CD4-positive, alpha-beta T cell treated with Interleukin-17A for 1 hour (primary cell): ENCODE measurements at regions not wholly inside any gene's neighbourhood (a gene's known extent, or its start where the extent isn't known, plus 50 kb on each side); places are given as distances from the start of the nearest gene placed in this dataset.
"Not testable (repeated sequence)": the region's sequence is repeated elsewhere in the genome, so short reads cannot be mapped to it uniquely, and the experiment has no call there.

Experiments used
- DNase-seq: peaks from one replicate; pipeline ENCODE4 v3.0.0-alpha.2; 2020

DNA sequence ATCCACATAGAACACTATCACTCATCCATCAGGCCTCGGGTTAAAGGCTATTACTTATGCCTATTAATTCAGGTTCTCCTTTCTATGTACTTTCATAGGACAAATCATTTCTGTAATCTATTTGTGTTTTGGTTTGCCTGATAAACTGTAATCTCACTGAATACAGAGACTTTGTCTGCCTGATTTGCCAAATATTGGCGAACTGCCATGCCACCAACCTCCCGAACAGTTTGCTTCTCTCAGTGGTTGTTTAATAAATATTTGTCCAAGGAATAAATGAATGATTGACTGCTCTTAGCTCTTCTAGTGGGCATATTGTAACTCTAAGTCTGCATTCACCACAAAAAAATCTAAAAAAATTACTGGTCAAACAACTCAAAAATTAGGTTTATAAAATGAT, 170.1 kb upstream of the ZFP64 start:
- no peak for DNase-seq

DNA sequence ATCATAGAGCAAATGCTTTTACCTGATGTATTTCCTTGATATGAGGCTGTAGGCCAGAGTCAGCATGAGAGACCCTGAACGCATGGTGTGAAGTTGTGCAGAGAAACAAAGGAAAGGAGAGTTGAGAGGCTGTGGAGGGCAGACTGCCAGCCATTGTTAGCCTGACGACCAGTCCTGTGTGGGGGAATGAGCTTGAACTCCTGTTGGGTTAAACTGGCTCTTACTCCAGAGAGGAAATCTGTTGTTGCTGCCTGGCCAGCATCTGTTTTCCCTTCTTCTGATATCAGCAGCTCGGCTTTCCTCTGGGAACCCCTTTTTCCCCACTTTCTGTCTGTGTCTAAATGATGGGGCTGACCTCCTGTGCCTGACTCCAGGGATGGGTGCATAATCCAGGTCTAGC, 158.2 kb upstream of the ZFP64 start:
- DNase-seq: no peak

DNA sequence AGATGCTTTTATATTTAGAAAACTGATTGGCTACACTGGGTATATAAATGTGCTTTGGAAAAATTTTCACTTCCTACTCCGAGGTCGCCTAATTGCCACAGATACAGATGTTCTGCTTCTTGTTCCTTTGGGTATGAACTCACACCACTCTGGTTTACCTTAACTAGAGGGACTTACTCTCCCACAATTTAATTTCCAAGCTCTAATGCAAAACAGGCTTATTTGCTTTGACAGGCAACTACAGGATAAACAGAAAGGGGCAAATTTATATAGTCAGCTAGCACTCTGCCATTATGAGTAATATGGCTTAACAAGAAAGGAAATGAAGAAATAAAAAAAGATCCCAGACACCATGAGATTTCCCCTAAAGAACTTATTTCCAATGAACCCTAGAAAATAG, 156.9 kb upstream of the ZFP64 start:
- DNase-seq: no peak

DNA sequence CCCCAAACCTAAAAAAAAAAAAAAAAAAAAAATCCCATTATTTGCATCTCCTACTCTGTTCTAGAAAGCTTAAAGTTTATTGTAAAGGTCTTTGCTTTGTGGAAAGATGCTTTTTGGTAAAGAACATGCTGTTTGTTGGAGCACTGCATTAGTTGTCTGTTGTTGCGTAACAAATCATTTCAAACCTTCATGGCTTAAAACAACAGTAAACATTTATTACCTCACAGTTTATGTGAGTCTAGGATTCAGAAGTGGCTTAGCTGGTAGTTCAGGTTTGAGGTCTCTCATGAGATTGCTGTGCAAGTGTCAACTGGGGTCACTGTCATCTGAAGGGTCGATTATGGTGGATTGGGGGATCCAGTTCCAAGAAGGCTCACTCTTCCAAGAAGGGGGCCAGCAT, 155.2 kb upstream of the ZFP64 start:
- DNase-seq: no peak

DNA sequence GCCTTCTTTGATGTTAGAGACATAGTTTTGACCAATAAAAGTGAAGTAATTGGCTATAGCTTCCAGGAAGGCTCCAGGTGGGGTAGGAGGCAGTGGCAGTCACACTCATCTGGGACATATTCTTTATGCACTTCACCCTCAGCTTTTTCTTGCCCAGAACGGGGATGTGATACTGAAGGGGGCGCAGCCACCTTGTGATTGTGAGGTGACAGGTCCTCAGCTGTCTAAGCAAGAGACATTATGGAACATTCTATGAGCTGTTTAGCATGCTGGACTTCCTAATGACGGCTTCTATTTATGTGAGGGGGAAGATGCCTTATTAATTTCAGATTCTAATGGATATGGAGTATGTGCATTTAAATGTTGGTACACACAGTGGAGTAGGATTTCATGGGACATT, 151.3 kb upstream of the ZFP64 start:
- peak; percentile 16 for DNase-seq

DNA sequence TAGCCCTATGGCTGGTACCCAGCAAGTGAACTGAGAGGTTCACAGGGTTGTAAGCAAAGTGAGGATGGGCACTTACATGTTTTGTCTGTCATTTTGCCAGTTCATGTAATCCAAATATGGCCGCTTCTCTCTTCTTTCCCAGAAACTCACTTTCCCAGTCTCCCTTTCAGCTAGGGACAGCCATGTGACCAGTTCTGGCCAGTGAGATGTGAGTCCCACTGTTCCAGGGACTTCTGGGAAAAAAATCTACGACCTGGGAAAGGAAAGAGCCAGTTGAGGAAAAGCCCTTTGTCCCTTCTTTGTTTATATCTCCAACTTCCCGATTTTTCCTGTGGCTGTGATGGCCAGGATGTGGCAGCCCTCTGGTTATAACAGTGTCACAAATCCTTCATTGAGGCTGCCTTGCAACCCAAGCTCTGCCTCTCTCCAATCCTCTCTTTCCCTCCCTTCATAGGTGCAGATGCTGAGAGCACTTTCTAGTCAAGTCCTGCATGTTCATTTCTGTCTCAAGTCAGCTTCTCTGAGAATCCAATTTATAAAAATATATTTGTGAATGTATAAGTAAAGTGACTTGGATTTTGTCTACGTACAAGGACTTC, 148.6 kb upstream of the ZFP64 start:
- DNase-seq: no peak

DNA sequence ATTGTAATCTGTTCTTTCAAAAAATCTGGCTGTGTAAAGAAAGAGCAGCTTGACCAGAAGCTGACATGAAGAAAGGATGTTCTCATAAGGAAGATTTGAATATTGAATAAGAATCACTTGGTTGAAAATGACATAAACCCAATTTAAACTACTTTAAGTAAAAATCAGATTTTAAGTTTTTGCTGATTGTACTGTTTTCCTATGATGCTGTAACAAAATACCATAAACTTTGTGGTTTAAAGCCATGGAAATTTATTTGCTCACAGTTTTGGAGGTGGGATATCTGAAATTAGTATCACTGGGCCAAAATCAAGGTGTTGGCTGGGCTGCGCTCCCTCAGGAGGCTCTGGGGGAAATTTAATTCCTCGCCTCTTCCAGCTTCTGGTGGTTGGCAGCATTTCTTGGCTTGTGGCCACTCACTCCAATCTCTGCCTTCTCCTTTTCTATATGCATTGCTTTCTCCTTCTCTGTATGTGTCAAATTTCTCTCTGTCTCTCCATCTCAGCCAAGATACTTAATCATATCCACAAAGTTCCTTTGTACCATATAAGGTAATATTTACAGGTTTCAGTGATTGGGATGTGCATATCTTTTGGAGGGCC, 141.2 kb upstream of the ZFP64 start:
- no peak for DNase-seq

DNA sequence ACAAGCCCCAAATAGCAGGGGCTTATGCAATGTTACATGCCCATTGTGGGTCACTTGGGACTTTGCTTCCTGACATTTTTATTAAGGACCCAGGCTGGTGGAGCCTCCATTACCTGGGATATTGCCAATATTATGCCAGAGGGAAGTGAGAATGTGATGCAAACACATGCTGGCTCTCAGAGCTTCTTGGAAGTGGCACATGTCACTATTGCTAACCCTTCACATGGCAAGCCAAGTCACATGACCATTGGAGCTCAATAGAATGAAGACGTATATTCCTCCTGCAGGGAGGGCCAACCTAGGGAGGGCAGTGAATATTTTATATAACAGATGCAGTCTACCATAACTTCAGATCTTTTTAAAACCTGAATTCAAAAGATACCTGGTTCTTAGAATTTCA, 140.7 kb upstream of the ZFP64 start:
- no peak for DNase-seq

DNA sequence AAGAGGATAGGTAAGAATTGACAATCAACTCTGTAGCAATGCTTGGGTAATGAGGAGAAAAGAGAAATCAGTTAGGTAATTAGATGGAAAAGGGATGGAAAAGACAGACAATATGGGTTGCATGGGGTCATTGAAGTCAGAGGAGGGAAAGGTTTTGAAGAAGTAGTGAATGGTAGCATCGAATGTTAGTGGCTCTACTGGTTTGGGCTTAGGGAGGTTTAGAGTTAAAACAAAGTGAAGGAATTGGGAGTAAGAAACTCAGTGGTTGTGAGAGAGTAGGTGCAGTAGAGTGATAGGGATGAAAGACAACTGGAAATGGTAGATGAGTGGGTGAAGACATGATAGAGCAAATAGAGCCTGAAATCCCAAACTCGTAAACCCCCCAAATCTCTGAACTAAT, 140.1 kb upstream of the ZFP64 start:
- no peak for DNase-seq

DNA sequence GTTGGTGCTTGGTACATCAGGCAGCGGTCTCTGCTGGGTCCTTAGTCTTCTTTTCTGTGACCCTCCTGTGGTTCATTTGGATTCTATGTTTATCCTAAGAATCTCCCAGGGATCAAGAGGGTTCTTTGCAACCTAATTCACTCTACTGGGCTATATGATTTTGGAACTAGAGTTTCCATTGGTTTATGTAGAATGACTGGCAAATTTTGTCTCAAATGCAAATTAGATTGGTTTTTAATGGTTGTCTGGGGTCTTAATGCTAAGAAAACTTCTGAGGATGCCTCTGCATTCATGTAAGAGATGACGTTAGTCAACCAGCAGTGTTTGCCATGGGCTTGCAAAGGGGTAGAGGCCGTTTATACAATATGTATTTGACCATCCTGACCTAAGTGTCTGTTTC, 129.8 kb upstream of the ZFP64 start:
- DNase-seq: no peak

DNA sequence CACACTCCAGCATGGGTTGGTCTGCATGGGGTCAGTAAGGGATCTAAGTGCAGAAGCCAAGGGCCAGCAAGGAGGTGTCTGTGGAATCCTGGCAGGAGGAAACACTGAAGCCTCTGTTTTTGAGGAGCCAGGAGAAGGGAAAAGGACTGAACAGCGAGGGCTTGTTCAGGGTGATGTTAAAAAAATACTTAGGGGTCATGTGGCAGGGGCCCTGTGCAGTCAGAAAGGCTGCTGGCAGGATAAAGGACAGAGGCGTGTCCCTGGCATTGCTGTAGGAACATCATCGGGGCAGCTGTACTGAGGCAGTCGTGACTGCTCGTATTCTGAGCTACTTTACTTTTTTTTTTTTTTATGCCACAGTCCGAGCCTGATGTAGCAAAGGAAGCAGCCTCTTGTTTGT, 127.1 kb upstream of the ZFP64 start:
- DNase-seq: no peak

DNA sequence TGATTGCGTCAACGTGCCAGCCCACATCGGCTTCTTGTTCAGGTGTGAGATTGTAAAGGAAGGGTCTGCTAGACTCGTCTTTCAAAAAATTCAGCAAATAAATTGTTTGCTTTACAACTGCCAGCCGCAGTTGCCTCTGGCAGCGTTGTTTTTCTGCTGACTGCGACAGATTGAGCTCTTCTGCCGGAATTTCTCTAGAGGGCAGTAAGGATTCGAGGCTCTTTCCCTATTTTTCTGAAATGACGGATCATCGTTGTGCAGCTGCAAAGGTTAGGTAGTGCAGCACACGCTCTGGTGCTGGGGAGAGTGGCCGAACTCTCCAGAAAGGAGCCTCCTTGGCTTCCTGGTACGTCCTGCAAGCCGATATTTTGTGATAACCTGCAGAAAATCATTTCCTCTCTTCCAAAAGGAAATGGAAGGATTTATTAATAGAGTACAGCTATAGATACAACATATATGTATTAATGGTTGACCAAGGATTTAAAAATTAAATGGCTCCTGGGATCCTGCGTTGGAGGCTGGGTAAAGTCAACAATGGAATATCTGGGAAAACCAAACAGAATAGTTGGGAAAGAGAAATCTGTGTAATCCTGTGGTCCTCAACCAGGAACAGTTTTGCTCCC, 121.9 kb upstream of the ZFP64 start:
- DNase-seq: no peak

DNA sequence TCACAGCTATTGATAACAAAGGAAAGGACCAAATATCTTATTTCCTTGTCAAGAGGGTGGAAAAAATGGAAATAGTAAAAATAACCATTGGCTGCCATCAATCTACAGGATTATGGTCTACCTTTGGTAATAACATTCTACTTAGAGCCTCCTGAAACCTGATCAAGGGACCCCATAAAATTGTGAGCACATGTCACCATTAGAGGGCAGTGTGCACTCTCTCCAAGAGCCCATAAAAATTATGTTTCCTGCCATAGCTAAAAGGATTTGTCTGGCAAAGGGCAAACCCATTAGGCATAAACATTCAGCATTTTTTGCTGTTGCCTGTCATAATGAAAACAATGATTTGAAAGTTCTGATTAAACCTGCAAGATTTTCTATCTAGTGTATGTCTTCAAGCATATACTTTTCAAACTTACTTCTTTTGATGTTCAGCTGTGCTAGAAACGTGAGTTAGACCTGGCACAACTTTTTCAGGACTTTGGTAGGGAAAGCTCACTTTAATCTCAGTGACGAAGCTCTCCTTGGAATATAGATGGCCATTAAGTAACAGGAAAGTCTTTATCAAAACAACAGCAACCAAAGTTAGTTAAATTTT, 120.7 kb upstream of the ZFP64 start:
- peak; percentile 74 for DNase-seq

DNA sequence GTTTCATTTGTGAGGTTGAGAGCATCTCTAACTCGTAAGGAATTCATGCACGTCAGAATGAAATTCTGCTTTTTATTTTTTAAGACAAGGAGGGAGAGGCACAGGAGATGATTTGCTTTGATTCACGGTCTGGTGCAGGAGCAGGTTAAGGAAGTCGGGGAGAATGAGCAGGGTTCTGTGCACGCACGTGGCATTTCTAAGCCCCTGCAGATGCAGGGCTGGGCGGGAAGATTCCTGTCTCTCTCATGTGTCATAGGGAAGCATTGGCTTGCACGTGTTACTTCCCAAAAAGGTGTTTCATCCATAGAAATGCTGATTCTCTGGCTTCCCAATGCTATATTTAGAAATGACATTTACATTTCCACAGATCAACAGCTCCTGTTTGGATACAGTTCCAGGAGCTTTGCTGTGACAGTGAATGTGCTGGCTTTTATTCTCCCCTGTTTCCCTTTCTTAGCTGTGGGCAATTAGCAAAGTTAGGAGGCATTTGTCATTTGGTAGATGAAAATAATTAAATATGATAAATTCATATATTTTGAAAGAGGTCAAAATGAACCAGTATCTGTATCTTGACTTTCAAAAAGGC, 119.7 kb upstream of the ZFP64 start:
- DNase-seq: no peak

DNA sequence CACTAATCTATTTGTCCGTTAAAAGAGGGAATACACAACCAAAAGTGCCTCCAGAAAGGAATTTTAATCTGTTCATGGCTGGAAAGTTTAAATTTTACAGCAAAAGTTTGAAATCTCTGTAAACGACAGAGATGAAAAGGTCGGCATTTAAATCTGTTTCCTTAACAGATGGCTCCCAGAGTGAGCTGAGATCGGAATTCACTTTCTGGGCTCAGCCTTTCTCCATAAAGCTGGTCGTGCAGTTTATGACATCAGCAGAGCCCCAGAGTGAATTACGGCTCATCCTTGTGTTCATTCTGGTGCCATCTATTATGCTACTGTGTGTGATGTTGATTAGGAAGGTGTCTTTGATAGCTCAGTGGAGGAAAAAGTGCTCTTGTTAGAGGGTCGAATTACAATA, 117.6 kb upstream of the ZFP64 start:
- DNase-seq: no peak

DNA sequence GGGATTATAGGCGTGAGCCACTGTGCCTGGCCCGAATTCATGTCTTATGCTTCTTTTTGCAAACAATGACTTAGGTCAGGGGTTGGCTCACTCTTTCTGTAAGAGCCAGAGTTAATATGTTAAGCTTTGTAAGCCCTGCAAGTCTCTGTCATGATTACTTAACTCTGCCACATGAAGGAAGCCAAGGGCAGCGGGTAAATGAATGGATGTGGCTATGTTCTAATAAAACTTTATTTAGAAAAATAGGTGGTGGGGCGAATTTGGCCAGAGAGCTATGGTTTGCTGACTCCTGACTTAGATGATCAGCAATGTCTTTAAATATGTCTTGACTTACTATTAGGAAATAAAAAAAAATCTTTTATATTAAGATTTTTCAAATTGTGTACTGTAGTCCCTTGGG, 114.9 kb upstream of the ZFP64 start:
- DNase-seq: no peak

DNA sequence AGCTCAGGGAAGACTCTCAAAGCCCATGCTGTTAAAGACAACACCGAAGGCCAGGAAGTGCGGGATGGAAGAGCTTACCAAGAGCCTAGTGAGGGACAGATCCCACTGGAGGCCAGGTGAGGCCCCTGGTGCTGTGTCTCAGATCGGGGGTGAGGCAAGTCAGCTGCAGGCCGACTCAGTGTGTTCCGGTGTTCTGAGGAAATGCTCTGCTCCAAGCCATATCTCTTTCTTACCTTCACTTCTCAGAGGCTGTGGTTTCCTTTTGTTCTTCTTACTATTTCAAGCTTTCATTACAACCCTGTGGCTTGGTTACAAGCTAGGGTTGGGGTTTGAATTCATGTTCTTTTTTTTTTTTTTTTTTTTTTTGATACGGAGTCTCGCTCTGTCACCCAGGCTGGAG, 114.3 kb upstream of the ZFP64 start:
- DNase-seq: peak; percentile 36

DNA sequence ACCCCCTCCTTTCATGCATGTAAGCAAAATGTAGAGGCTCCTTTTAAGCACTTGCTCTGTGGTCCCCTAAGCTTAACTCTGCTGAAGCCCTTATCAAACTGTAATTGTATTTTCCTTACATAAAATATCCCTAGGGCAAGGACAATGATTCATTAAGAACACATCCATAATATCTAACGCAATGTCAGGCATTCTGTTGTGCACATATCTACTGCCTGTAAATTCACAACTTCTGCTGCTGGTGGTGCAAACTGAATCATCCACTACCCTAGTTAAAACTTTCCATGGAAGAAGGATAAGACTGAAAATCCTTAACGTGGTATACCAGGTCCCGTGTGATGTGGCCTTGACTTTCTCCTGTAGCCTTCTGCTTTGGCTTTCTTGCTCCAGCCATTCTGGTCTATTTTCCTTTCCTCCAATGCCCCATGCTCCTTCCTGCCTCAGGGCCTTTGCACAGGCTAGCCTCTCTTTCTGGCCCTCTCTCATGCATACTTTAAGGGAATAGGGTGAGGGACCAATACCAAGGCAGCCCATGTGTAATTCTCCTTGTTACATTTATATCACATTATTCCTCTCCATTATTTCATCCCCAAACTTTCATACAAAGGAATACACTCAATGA, 113.6 kb upstream of the ZFP64 start:
- no peak for DNase-seq

DNA sequence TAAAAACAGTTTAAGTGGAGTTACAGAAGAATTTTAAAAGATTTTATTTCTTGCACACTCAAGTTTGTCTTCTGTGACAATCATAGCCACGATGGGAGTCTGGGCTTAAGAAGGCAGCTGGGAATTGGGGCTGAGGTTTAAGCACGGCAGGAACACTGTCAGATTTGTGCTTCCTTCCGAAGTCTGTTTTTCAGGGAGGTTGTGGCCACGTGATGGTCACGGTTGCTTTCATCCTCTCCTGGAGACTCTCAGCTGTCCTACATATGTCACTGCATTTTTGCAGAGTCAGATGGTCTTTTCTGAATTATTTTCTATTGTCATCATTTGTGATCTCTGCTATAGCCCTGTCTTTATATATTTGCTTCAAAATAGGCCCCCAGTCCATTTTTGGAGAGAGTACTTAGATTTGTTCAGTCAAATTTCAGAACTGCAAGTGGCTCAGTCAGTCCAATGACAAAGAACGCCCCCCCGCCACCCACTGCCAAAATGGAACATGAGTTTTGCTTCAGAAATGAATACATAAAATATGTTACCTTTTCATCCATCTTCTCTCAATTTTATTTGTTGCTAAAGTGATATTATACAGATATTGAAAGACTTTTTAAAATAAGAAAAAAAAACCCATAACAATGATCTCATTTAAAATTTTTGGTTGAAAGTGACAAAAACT, 111.8 kb upstream of the ZFP64 start:
- DNase-seq: no peak

DNA sequence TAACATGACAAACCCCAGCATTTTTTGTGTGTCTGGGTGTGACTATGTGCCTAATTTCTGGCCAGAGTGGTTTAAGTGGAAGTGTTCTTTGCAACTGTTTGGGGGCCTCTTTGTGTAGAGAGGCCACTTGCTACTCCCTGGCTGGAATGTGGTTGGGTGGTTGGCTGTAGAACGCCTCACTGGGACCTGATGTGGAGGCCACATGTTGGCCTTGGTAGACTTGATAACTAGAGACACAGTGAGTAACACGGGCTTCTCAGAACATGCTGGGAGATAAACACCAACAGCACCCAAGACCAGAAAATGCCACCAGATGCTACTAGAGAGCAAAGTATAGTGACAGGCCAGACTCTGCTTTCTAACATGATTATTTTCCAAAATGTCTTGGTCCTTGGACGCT, 111.2 kb upstream of the ZFP64 start:
- DNase-seq: no peak

DNA sequence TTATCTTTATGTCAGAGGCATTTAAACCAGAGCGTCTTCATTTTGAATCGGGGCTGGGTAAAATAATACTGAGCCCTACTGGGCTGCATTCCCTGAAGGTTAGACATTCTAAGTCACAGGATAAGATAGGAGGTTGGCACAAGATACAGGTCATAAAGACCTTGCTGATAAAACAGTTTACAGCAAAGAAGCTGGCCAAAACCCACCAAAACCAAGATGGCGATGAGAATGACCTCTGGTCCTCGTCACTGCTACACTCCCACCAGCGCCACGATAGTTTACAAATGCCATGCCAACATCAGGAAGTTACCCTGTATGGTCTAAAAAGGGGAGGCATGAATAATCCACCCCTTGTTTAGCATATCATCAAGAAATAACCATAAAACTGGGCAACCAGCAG, 110.5 kb upstream of the ZFP64 start:
- DNase-seq: not testable (repeated sequence)

DNA sequence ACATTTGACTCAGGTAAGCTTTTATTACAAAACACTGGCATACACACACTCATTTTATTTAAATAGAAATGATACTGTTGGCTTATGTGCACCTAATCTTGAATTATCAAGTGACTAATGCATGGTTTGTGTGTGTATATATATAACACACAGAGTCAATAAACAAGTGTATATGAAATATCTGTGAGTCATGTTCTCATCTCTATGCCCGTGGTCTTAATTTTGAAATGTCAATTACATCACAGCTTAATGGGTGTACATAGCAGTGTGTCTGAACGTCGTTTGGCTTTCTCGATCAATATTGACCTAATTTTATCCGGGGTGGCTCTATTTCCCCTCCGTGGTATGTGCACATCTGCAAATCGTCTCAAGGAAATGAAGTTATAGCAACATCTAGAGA, 104.0 kb upstream of the ZFP64 start:
- no peak for DNase-seq

DNA sequence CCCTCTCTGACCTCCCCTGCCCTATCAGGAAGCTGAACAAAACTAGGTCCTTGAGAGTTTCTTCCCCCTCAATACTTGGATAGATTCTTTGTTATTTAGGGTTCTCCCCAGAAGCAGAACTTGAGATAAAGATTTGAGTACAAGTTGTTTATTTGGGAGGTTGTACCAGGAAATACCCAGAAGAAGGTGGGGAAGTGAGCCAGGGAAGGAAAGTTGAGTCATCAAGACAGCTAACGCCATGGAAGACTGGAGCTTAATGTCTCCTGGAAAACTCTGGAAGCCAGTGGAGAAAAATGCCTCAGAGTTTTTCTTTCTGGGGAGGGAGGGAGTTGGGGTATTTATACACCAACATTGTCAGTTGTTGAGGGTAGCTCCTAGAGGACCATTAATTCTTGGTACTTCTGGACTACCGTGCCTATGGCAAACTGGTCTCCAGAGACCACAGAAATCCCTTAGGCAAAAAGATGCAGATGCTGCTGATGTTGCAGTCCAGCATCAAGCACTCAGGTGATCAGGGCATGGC, 102.6 kb upstream of the ZFP64 start:
- no peak for DNase-seq
